HEK293 (cell line): ENCODE measurements at regions not wholly inside any gene's neighbourhood (a gene's known extent, or its start where the extent isn't known, plus 50 kb on each side); places are given as distances from the start of the nearest gene placed in this dataset.

Experiments used
- CTCF ChIA-PET: fragments of 350-600 bp; formaldehyde crosslinking; extraction: SDS; loops from one replicate; lab custom pipeline; 2021; ENCODE audit warnings: antibody characterized with exemption; lab: Yijun Ruan, JAX
- POLR2A ChIA-PET: fragments of 300-600 bp; formaldehyde crosslinking; extraction: SDS; loops from one replicate; lab custom pipeline; 2020; ENCODE audit warnings: antibody characterized with exemption, inconsistent platforms; lab: Yijun Ruan, JAX
- H3K27ac ChIP-seq: fragments of 200-500 bp; sonication (Bioruptor generic); 2 replicates; pipeline ENCODE4 v1.5.1; 2014; ENCODE audit warnings: low read depth, low read length, control low read depth, inconsistent platforms; ENCODE audit errors: extremely low read depth
- H3K36me3 ChIP-seq, 2 experiments: fragments of 200-500 bp in 1 of 2; sonication (Bioruptor generic) in 1 of 2; 1 replicate in 1 of 2; 2 replicates in 1 of 2; pipeline ENCODE4 v1.5.1; 2014 to 2017; ENCODE audit warnings: inconsistent platforms in 2 of 2, low read length in 2 of 2; ENCODE audit not compliant: control insufficient read depth in 2 of 2, insufficient read depth in 1 of 2
- H3K4me1 ChIP-seq: fragments of 200-500 bp; sonication (Bioruptor generic); 2 replicates; pipeline ENCODE4 v1.5.1; 2014; ENCODE audit warnings: mild to moderate bottlenecking, low read length, inconsistent platforms; ENCODE audit not compliant: control insufficient read depth, insufficient read depth
- H3K4me3 ChIP-seq: 2 replicates; pipeline ENCODE4 v1.5.1; 2011; ENCODE audit warnings: low read depth, mild to moderate bottlenecking, control low read depth, low read length, moderate library complexity
- H3K9me3 ChIP-seq: fragments of 200-500 bp; sonication (Bioruptor generic); 2 replicates; pipeline ENCODE4 v1.5.1; 2014; ENCODE audit warnings: low read depth, low read length, inconsistent platforms; ENCODE audit not compliant: control insufficient read depth, insufficient read depth
- REST ChIP-seq: fragments of 450-650 bp; formaldehyde crosslinking; IDR thresholded peaks from 2 replicates; pipeline ENCODE4 v1.5.1; 2016; ENCODE audit warnings: missing biosample characterization, missing genetic modification characterization
- SETDB1 ChIP-seq: IDR thresholded peaks from one replicate; pipeline ENCODE4 v1.6.1; 2017; ENCODE audit warnings: mild to moderate bottlenecking, low read length, moderate library complexity, mixed read lengths; ENCODE audit not compliant: insufficient read length
- ZBTB49 ChIP-seq: fragments of 450-650 bp; formaldehyde crosslinking; IDR thresholded peaks from 2 replicates; pipeline ENCODE4 v1.5.1; 2016; ENCODE audit warnings: missing biosample characterization, missing genetic modification characterization, low read depth
- ZBTB7A ChIP-seq: fragments of 450-650 bp; formaldehyde crosslinking; IDR thresholded peaks from 2 replicates; pipeline ENCODE4 v1.5.1; 2016; ENCODE audit warnings: low read depth, missing biosample characterization, missing genetic modification characterization
- ZFP3 ChIP-seq: fragments of 450-650 bp; formaldehyde crosslinking; IDR thresholded peaks from 2 replicates; pipeline ENCODE4 v1.5.1; 2016; ENCODE audit warnings: low read depth, missing biosample characterization, missing genetic modification characterization
- ZNF10 ChIP-seq: fragments of 450-650 bp; formaldehyde crosslinking; IDR thresholded peaks from 2 replicates; pipeline ENCODE4 v1.5.1; 2017; ENCODE audit warnings: missing biosample characterization, missing genetic modification characterization
- ZNF112 ChIP-seq: fragments of 450-650 bp; formaldehyde crosslinking; IDR thresholded peaks from 2 replicates; pipeline ENCODE4 v1.5.0; 2017; ENCODE audit warnings: missing biosample characterization, missing genetic modification characterization
- ZNF155 ChIP-seq: fragments of 450-650 bp; formaldehyde crosslinking; IDR thresholded peaks from 2 replicates; pipeline ENCODE4 v1.5.1; 2016; ENCODE audit warnings: missing biosample characterization, missing genetic modification characterization
- ZNF157 ChIP-seq: fragments of 450-650 bp; formaldehyde crosslinking; IDR thresholded peaks from 2 replicates; pipeline ENCODE4 v1.5.1; 2016; ENCODE audit warnings: missing biosample characterization, missing genetic modification characterization
- ZNF184 ChIP-seq: fragments of 450-650 bp; IDR thresholded peaks from 2 replicates; pipeline ENCODE4 v1.5.1; 2018; ENCODE audit warnings: missing biosample characterization, mild to moderate bottlenecking, missing genetic modification characterization
- ZNF23 ChIP-seq: fragments of 450-650 bp; formaldehyde crosslinking; IDR thresholded peaks from 2 replicates; pipeline ENCODE4 v1.5.1; 2016; ENCODE audit warnings: missing biosample characterization, missing genetic modification characterization, borderline replicate concordance
- ZNF280D ChIP-seq: fragments of 450-650 bp; formaldehyde crosslinking; IDR thresholded peaks from 2 replicates; pipeline ENCODE4 v1.5.1; 2016; ENCODE audit warnings: missing biosample characterization, missing genetic modification characterization
- ZNF350 ChIP-seq: fragments of 450-650 bp; formaldehyde crosslinking; IDR thresholded peaks from 2 replicates; pipeline ENCODE4 v1.5.0; 2017; ENCODE audit warnings: missing biosample characterization, mild to moderate bottlenecking, missing genetic modification characterization
- ZNF37A ChIP-seq: fragments of 450-650 bp; IDR thresholded peaks from 2 replicates; pipeline ENCODE4 v1.5.1; 2018; ENCODE audit warnings: missing biosample characterization, missing genetic modification characterization
- ZNF48 ChIP-seq: fragments of 450-650 bp; formaldehyde crosslinking; IDR thresholded peaks from 2 replicates; pipeline ENCODE4 v1.5.1; 2016; ENCODE audit warnings: missing biosample characterization, missing genetic modification characterization
- ZNF501 ChIP-seq: fragments of 450-650 bp; formaldehyde crosslinking; IDR thresholded peaks from 2 replicates; pipeline ENCODE4 v1.5.1; 2016; ENCODE audit warnings: missing biosample characterization, missing genetic modification characterization
- ZNF530 ChIP-seq: fragments of 450-650 bp; formaldehyde crosslinking; IDR thresholded peaks from 2 replicates; pipeline ENCODE4 v1.5.1; 2016; ENCODE audit warnings: low read depth, missing biosample characterization, missing genetic modification characterization
- ZNF561 ChIP-seq: fragments of 450-650 bp; IDR thresholded peaks from 2 replicates; pipeline ENCODE4 v1.5.1; 2018; ENCODE audit warnings: missing biosample characterization, missing genetic modification characterization, borderline replicate concordance
- ZNF777 ChIP-seq: fragments of 450-650 bp; formaldehyde crosslinking; IDR thresholded peaks from 2 replicates; pipeline ENCODE4 v1.5.1; 2017; ENCODE audit warnings: missing biosample characterization, missing genetic modification characterization, borderline replicate concordance
- ZSCAN4 ChIP-seq: fragments of 450-650 bp; formaldehyde crosslinking; IDR thresholded peaks from 2 replicates; pipeline ENCODE4 v1.5.1; 2017; ENCODE audit warnings: missing biosample characterization, missing genetic modification characterization

- TF ChIP-seq ZNF157 (tag by site-specific recombination): no peak
- TF ChIP-seq ZNF48: no peak
- TF ChIP-seq ZNF777 (tag by site-specific recombination): no peak
- TF ChIP-seq ZNF37A (tag by site-specific recombination): no peak
- no peak for TF ChIP-seq REST
- no peak for TF ChIP-seq ZNF112 (tag by site-specific recombination)
- TF ChIP-seq ZNF561 (tag by site-specific recombination): no peak
- TF ChIP-seq ZNF155 (tag by site-specific recombination): no peak
- ChIA-PET POLR2A (no interaction called here), CTCF (no interaction called here)
- Histone ChIP-seq H3K4me1 (no peaks in the 10 kb centered on the region), H3K27ac (no peak overlapping the region), H3K36me3 (no peaks in the 10 kb centered on the region), H3K4me3 (no peak overlapping the region), H3K9me3 (no peaks in the 10 kb centered on the region)
These were observed 53.1 kb upstream of the DLX2 start for GRCh38 chr2:172155752-172156151.

DNA sequence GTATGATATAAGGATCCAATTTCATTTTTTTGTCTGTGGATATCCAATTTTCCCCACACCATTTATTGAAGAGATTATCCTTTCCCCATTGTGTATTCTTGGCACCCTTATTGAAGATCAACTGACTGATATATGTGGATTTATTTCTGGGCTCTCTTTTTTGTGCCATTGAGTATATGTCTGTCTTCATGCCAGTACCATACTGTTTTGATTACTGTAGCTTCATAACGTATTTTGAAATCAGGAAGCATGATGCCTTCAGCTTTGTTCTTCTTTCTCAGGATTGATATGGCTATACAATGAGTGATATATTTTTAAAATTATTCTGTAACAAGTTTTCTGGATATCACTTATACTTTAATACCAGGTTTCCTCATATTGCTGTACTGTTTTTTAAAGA lies 58.1 kb upstream of the DLX2 start:
- CTCF ChIA-PET: interaction anchor here (1.7 kb wide), 1 partner anchor 301 kb away, joined by 3 read pairs; no protein-coding TSS in a partner anchor
- no peaks in the 10 kb centered on the region for H3K36me3 ChIP-seq
- H3K4me1 ChIP-seq: no peaks in the 10 kb centered on the region
- no peak overlapping the region for H3K4me3 ChIP-seq
- TF ChIP-seq SETDB1 (peak; percentile 57), ZFP3 (tag by site-specific recombination) (no peak), ZNF280D (peak; percentile 85)
- TF ChIP-seq, all 188 proteins: peak for 2
- POLR2A ChIA-PET: no interaction called here
- Histone ChIP-seq H3K9me3 (no peaks in the 10 kb centered on the region), H3K27ac (no peak overlapping the region)

DNA sequence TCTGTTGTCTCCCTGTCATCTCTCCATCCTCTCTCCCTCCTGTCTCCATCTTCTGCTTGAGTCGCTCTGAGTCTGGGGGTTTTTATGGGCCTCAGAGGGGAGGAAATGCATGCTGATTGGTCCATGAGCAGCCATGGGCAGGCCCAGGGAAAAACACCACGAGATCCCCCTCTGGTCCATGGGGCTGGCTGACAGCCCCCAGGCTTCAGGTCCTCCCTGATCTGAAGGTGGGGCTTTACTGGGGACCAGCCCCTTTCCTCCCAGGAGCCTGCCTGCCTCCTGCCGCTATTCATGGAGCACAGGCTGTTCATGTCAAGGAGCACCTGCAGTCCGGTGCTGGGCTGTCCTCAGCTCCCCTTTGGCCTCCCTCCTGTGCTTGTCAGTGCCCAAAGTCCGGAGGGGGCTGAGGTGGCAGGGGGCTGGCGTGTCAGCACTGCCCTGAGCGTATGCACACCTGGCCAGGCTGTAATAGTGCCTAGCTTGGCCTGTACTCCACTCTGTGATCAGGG lies 59.6 kb upstream of the DLX2 start:
- Histone ChIP-seq H3K4me3 (no peak overlapping the region), H3K9me3 (no peaks in the 10 kb centered on the region), H3K36me3 (no peaks in the 10 kb centered on the region), H3K27ac (no peak overlapping the region), H3K4me1 (no peaks in the 10 kb centered on the region)
- CTCF ChIA-PET: interaction anchor here (0.6 to 1.0 kb wide), 2 partner anchors 10 to 295 kb away, joined by 3 to 4 read pairs; no protein-coding TSS in a partner anchor
- POLR2A ChIA-PET: no interaction called here
- TF ChIP-seq ZNF530 (tag by site-specific recombination): no peak
- TF ChIP-seq ZNF184: no peak
- TF ChIP-seq ZNF501 (tag by site-specific recombination): no peak
- TF ChIP-seq ZNF23 (tag by site-specific recombination): no peak
- TF ChIP-seq ZNF10 (tag by site-specific recombination): no peak
- TF ChIP-seq ZBTB49 (tag by site-specific recombination): no peak
- no peak for TF ChIP-seq ZSCAN4 (tag by site-specific recombination)
- no peak for TF ChIP-seq ZNF350 (tag by site-specific recombination)
- TF ChIP-seq ZNF561 (tag by site-specific recombination): no peak
- TF ChIP-seq ZBTB7A: no peak
